ENCODE measurements at regions not wholly inside any gene's neighbourhood (a gene's known extent, or its start where the extent isn't known, plus 50 kb on each side); places are given as distances from the start of the nearest gene placed in this dataset.

DNA sequence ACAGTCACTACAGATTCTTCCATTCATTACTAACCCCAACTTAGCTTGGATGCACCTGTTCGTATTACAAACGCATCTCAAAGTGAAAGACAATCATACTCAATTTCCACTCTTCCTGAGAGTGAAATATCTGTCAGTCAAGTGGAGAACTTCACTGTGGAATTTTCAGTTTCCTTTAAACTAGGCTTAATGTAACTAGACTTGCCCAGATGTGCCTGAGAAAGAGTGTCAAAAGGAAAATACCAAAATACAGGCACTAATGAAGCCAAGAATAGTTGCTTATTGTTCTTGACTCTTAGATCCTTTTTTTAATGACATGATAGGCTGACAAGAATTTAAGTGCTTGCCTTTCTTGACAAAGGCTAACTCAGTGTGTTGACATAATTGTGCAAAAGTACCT is 72.4 kb upstream of the NR3C2 start:
- TF ChIP-seq ZNF639 (CRISPR knock-in tag; conservative IDR thresholded peaks at IDR 0.05) (no peak), SOX13 (IDR thresholded peaks at IDR 0.05) (no peak), SOX13 (CRISPR knock-in tag; conservative IDR thresholded peaks at IDR 0.05 in 1 of 2, IDR thresholded peaks at IDR 0.05 in 1 of 2) (no peak), KLF16 (CRISPR knock-in tag; IDR thresholded peaks at IDR 0.05) (no peak), MYNN (CRISPR knock-in tag; IDR thresholded peaks at IDR 0.05; ENCODE audit: low read depth) (no peak), POLR2A (IDR thresholded peaks at IDR 0.05; ENCODE audit: insufficient read depth in 1 of 2, low read depth in 2 of 2, low read length in 2 of 2) (no peak), EP300 (IDR thresholded peaks at IDR 0.05; ENCODE audit: low read depth in 2 of 2, low read length in 2 of 2) (no peak), EP300 (CRISPR knock-in tag; IDR thresholded peaks at IDR 0.05; ENCODE audit: borderline replicate concordance) (no peak), SIN3A (IDR thresholded peaks at IDR 0.05; ENCODE audit: borderline replicate concordance, low read depth, low read length) (no peak), RAD21 (CRISPR knock-in tag; IDR thresholded peaks at IDR 0.05) (no peak), MBD4 (IDR thresholded peaks at IDR 0.05; ENCODE audit: borderline replicate concordance, low read length) (no peak), JUNB (CRISPR knock-in tag; IDR thresholded peaks at IDR 0.05; ENCODE audit: borderline replicate concordance) (no peak), RXRB (CRISPR knock-in tag; IDR thresholded peaks at IDR 0.05; ENCODE audit: borderline replicate concordance) (no peak), PBX3 (CRISPR knock-in tag; IDR thresholded peaks at IDR 0.05; ENCODE audit: borderline replicate concordance) (no peak)
- TF ChIP-seq, protein P1, sequence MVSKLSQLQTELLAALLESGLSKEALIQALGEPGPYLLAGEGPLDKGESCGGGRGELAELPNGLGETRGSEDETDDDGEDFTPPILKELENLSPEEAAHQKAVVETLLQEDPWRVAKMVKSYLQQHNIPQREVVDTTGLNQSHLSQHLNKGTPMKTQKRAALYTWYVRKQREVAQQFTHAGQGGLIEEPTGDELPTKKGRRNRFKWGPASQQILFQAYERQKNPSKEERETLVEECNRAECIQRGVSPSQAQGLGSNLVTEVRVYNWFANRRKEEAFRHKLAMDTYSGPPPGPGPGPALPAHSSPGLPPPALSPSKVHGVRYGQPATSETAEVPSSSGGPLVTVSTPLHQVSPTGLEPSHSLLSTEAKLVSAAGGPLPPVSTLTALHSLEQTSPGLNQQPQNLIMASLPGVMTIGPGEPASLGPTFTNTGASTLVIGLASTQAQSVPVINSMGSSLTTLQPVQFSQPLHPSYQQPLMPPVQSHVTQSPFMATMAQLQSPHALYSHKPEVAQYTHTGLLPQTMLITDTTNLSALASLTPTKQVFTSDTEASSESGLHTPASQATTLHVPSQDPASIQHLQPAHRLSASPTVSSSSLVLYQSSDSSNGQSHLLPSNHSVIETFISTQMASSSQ (IDR thresholded peaks at IDR 0.05; ENCODE audit: low read depth), result no peak
- TF ChIP-seq, protein P1 (CRISPR knock-in tag; IDR thresholded peaks at IDR 0.05; ENCODE audit: borderline replicate concordance), result no peak
- TF ChIP-seq, protein P2, sequence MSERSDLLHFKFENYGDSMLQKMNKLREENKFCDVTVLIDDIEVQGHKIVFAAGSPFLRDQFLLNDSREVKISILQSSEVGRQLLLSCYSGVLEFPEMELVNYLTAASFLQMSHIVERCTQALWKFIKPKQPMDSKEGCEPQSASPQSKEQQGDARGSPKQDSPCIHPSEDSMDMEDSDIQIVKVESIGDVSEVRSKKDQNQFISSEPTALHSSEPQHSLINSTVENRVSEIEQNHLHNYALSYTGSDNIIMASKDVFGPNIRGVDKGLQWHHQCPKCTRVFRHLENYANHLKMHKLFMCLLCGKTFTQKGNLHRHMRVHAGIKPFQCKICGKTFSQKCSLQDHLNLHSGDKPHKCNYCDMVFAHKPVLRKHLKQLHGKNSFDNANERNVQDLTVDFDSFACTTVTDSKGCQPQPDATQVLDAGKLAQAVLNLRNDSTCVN (CRISPR knock-in tag; IDR thresholded peaks at IDR 0.05; ENCODE audit: borderline replicate concordance), result no peak

Data from HepG2 (cell line).